ENCODE measurements at regions not wholly inside any gene's neighbourhood (a gene's known extent, or its start where the extent isn't known, plus 50 kb on each side); places are given as distances from the start of the nearest gene placed in this dataset.
"Not testable (repeated sequence)": the region's sequence is repeated elsewhere in the genome, so short reads cannot be mapped to it uniquely, and the experiment has no call there.

DNA sequence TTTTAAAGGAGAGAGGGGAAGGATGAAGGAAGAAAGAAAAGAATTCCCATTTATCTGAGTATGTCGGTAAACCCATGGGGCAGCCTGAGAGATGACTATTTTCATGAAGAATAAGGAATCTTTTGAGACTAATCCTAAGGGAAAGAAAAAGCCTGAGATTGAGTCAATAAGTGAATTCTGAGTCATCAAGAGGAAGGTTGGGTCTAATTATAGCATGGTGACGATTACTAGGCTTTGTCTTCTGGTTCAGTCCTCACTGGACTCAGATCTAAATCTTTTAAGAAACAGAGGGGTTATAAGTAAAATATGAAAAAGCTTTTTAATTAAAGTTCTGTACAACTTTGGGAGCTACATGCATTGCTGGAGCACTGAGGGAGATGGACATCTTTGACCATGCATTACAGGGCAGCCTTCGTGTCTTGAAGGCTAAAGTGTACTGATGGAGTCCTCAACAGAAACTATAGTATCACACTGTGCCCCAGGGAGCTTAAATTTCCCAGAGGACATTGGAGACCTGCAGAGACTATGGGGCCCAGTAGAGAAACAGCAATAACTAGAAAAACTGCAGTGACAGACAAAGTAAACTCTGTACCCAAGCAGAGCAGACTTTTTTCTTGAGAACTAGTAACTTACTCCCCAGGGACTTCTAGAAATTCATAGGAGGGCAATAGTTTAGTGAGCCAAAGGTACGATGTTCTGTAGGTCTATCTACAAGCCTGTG lies 260.9 kb downstream of the RAD51AP2 start:
- in situ Hi-C loops (cut with MboI; ENCODE audit: low sequenced_read_pairs), result no loop called here

DNA sequence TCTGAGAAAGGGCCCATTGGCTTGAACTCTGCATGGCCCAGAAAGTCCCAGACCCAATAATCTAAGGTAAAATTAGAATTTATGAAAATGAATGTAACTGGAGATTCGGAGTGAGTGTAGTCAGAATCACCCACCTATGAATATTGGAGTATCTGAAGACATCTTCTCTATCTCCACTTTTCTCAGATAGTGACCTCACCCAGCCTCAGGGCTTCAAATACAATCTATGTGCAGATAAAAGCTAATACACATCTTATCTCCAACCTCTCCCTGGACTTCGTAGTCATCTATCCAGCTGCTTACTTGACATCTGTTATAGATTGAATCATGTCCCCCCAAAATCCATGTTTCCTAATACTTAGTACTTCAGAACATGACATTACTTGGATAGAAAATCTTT lies 263.2 kb downstream of the RAD51AP2 start:
- in situ Hi-C loops (cut with MboI; ENCODE audit: low sequenced_read_pairs), result no loop called here

DNA sequence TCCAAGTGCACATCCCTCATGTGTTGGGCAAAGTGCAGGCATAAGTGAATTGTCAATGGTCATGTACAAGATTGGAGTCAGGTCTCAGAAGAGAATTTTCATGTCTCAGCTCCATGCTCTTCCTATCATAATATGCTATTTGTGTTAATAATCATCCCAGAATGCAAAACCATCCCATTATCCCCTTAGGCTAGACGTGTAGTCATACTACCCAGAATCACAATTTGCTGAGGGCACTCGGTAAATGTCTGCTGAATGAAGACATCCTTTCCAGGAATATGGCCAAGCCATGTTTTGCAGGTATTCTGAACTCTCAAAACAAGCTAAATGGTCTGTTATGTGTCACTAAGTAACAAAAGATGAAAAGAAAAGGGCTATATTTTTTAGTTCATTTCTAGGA lies 263.8 kb downstream of the RAD51AP2 start:
- in situ Hi-C loops (cut with MboI; ENCODE audit: low sequenced_read_pairs), result no loop called here

DNA sequence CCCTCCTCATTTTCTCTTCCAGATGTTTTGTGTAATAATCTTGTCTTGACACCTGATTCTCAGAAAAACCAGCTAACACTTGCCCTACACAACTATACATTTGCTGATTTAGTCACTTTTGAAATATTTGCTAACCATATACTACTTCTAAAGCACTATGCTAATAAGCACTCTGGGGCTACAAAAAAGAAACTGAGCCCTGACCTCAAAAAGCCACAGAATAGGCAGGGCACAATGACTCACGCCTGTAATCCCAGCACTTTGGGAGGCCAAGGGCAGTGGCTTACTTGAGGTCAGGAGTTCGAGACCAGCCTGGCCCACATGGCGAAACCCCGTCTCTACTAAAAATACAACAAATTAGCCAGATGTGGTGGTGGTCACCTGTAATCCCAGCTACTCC lies 266.0 kb downstream of the RAD51AP2 start:
- in situ Hi-C loops (cut with MboI; ENCODE audit: low sequenced_read_pairs), result no loop called here

DNA sequence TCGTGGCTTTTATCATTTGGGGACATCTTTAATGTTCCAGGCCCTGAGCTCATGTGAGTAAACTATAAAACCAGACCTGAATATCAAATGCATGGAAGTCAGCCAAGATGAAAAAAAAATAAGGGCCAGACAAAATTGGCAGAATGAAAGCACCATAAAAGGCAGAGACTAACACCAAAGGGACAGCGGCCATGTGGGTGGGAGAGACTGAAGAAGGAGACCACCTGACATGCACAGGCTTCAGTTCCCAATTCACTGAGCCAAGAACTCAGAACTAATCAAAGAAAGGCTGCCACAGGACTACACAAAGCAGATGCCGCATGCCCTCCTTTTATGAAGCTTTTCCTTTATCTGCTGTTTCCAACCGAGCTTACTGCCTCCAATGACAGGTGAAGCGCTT lies 267.1 kb downstream of the RAD51AP2 start:
- in situ Hi-C loops (cut with MboI; ENCODE audit: low sequenced_read_pairs), result no loop called here

DNA sequence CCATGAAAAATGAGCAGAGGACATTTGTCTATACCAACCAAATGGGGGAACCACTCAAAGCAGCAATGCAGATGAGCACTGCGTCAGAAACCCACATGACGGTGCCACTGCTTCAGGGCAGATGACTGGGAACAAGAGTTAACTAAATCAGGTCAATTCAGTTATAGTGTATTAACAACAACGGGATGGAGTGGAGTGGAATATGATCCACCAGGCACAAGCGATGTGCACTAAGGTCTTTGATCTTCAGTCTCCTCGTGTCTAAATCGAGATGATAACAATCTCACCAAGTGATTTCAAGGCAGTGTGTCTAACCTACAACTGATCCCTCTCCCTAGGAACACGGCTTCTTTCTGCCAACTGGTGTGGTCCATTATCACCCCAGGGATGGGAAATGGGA lies 269.0 kb downstream of the RAD51AP2 start:
- in situ Hi-C loops (cut with MboI; ENCODE audit: low sequenced_read_pairs), result no loop called here

DNA sequence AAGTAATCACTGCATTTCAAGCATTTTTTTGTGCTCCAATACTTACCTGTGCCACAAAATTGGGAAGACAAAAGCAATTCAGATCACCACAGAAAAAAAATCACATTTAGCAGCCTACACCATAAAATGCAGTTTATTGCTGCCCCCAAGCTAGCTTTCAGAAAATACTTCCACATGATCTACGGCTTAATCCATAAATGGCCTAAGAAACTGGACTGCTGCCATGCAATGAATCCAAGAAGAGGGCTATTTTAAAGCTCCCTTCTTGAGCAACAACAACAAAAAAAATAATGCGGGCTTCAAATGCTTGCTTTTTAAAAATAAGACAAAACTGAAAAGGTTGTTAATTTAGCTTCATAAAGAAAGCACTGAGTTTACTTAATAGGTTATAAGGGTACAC lies 272.3 kb downstream of the RAD51AP2 start:
- in situ Hi-C loops (cut with MboI; ENCODE audit: low sequenced_read_pairs), result no loop called here

DNA sequence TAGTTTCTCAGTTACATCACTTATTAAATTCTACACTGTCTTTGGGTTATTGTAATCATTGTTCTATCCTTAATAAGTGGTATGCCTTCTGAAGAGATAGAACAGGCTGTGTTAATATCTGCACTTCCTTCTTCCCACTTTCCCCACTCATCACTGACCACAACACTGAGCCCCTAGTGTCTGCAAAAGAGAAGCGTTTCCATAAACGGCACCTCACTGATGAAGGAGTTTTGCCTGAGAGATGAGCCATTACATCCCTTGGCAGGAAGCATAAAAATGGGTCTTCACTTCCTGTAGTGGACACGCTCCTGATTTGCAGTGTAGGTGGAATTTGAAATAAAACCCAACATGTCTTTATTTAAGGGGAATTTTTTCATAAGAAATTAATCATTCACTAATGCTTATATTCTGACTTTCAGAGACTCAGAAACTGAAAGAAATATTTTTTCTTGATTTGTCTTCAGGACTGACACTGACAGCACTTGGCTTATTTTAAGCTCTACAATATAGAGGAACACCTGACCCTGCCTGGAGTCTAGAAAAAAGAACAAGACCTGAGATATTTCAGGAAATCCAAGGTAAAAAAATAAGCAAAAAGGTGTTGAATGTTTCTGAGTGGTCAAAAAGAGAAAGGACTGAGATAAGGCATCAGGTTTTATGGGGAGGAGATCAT lies 275.3 kb downstream of the RAD51AP2 start:
- in situ Hi-C loops (cut with MboI; ENCODE audit: low sequenced_read_pairs), result no loop called here

DNA sequence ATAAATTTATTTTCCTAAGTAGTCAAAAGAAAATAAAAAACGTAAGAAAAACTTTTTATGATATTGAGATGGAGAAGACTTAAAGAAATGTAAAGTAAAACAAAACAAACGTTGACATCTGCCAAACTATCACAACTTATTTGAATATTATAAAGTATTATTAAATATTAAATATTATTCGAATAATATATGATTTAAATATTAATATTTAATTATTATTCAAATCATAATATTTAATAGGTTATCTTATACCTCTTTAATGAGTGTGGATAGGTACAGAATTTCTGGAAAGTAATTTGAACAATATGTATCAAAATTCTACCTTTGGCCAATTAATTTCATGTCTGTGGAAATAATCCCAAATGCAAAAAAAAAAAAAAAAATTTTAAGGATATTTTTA lies 278.7 kb downstream of the RAD51AP2 start:
- in situ Hi-C loops (cut with MboI; ENCODE audit: low sequenced_read_pairs), result no loop called here

DNA sequence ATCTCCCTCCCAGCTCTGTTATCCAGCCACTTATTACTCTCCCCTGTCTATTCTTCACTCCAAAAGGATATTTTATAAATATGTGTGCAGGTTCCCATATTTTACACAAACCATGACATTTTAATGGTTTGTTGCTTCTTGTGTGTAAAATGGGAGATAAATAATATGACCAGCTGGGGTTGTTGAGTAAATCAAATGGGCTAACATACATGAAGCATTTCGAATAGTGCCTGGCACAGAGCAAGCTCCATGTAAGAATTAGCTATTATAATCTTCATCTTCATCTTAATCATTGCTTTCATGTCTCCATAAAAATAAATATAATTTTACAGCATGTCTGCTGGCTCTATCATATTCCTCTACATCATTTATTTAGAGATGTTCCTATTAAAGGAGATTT lies 283.1 kb downstream of the RAD51AP2 start:
- in situ Hi-C loops (cut with MboI; ENCODE audit: low sequenced_read_pairs), result no loop called here

DNA sequence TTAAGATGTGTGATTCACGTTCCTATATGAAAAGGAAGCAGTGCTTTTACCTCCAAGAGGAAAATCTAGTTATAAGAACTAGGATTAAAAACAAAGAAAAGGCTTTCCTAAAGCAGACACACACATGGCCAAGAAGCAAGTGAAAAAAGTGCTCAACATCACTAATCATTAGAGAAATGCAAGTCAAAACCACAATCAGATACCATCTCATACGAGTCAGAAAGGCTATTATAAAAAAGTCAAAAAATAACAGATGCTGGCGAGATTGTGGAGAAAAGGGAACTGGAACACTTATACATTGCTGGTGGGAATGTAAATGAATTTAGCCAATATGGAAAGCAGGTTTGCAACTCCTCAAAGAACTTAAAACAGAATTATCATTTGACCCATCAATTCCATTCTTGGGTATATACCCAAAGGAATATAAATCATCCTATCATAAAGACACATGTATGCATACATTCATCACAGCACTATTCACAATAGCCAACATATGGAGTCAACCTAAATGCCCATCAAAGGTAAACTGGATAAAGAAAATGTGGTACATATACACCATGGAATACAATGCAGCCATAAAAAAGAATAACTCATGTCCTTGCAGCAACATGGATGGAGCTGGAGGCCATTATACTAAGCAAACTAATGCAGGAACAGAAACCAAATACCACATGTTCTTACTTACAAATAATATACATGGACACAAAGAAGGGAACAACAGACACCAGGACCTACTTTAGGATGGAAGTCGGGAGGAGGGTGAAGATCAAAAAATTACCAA lies 285.3 kb downstream of the RAD51AP2 start:
- in situ Hi-C loops (cut with MboI; ENCODE audit: low sequenced_read_pairs), result no loop called here

DNA sequence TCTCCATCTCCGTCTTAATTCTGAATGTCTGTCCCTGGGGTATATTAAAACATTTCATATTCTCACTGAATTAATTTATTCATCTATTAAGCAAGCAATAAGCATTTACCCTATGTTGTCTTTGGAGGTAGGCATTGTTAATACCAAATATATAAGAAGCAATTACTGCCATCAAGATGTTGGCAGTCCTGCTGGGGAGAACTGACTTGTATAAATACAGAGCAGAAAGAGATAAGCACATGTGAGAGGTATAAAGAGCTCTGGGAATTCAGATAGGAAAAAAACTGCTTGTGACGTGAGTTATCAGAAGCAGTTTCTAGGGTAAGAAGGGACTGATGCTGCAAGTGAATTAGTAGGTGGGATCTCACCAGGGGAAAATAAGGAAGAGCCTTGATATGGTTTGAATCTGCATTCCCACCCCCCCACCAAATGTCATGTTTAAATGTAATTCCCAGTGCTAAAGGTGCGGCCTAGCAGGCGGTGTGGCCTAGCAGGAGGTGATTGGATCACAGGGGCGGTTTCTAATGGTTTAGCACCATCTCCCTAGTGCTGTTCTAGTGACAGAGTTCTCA lies 286.8 kb downstream of the RAD51AP2 start:
- in situ Hi-C loops (cut with MboI; ENCODE audit: low sequenced_read_pairs), result no loop called here

DNA sequence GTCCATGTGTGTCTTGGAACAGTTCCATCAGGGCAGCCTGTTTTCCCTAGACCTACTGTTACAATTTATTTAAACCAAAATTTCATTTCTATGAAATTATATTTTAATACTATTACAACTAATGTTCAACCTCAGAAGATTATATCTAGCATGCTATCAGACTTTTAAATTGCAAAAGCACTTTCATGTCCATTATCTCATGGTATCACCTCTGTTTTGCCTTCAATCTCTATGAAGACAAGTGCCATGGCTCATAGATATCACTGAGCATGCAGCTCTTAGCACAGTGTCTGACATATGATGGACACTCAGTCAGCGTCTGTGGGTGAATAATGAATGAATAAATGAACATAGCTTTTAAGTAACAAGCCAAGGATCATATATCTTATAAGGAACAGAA lies 288.8 kb downstream of the RAD51AP2 start:
- in situ Hi-C loops (cut with MboI; ENCODE audit: low sequenced_read_pairs), result no loop called here

DNA sequence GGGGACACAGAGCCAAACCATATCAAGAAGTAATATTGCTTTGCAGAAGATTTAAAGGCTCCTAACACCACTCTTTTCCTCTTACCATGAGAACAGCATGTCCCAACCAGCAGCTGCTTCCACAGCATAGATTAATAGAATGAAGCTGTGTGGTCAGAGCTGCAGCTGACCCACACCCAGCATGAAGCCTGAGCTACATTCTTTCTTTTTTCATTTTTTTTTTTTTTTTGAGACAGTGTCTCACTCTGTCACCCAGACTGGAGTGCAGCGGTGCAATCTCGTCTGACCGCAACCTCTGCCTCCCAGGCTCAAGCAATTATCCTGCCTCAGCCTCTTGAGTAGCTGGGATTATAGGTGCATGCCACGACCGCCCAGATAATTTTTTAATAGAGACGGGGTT lies 289.8 kb downstream of the RAD51AP2 start:
- in situ Hi-C loops (cut with MboI; ENCODE audit: low sequenced_read_pairs), result no loop called here

DNA sequence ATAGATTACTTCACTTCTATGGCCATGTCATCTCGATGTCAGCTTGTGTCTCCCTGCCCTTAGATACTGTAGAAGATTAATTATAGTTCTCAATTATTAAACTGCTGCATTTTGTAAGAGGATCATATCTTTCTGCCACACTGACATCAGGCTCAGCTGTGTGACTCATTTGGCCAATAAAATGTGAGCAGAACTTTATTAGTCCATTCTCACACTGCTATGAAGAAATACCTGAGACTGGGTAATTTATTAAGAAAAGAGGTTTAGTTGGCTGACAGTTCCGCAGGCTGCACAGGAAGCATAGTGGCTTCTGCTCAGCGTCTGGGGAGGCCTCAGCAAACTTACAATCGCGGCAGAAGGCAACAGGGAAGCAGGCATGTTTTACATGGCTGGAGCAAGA lies 290.4 kb downstream of the RAD51AP2 start:
- in situ Hi-C loops (cut with MboI; ENCODE audit: low sequenced_read_pairs), result no loop called here

DNA sequence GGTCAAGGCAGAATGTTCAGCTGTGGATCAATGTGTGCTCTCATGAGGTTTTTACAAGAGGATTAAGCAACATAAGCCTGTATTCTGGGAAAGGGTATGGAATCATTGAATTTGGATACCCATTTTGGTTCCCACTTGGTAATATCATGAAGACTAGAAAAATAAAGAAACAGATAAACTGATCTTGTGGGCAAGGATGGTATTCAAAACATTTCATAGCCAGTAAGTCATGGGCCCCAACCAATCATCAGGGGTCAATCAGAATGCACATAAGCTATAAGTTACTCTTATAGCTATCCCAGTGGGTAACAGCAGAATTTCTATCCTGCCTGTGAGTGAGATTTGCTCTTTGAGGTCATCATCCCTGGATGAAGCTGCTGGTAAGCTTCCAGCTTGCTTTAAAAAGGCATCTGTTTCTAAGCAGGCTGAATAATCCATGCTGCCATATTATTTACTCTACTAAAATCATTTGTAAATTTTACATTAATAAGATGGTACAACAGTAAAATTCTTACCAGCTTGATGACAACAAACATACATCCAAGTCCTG lies 291.2 kb downstream of the RAD51AP2 start:
- in situ Hi-C loops (cut with MboI; ENCODE audit: low sequenced_read_pairs), result no loop called here

DNA sequence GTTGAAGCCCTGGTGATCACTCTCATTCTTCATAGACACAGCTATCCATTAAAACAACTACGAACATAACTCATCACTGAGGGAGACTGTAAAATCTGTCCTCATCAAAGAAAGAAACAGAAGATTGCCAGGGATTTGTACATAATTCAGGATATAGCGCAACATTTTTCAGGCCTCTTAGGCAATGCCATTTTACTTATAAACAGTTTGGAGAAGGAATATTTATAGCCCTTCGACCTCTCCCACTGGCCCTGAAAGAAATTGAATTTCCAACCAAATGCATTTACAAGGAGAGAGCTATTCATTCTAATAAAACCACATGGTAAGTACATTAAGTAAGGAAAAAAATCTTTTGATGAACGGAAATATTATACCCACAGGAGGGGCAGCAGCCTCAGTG lies 295.0 kb downstream of the RAD51AP2 start:
- in situ Hi-C loops (cut with MboI; ENCODE audit: low sequenced_read_pairs), result no loop called here

DNA sequence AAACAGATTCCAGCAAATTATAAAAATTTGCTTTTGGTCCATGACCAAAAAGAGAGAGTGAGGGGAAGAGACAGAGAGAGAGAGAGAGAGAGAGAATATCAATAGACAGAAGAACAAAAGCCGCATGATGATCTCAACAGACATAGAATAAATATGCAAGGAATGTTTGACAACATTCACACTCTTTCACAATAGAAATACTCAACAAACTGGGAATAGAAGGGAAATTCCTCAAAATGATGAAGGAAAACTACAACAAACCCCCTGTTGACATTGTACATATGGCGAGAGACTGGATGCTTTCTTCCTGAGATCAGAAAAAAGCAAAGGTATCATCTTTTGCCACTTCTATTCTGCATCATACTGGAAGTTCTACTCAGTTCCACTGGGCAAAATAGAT lies 309.7 kb downstream of the RAD51AP2 start:
- in situ Hi-C loops (cut with MboI; ENCODE audit: low sequenced_read_pairs), result no loop called here

DNA sequence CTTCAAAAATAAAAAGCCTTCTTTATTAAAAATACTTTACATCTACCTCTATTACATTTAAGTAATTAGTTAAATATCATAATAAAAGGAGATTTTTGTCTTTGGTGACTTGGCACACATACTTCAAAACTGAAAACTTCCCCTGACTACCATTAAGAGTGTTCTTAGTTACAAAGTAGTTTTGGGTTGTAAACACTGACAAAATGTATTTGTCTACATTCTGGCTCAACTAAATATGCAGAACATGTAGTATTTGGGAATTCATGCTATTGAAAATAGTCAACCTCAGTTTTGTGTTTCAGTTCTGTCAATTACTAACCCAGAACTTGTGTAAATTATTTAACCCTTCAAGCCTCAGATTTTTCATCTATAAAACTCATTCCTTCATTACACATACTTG lies 311.5 kb downstream of the RAD51AP2 start:
- in situ Hi-C loops (cut with MboI; ENCODE audit: low sequenced_read_pairs), result no loop called here

DNA sequence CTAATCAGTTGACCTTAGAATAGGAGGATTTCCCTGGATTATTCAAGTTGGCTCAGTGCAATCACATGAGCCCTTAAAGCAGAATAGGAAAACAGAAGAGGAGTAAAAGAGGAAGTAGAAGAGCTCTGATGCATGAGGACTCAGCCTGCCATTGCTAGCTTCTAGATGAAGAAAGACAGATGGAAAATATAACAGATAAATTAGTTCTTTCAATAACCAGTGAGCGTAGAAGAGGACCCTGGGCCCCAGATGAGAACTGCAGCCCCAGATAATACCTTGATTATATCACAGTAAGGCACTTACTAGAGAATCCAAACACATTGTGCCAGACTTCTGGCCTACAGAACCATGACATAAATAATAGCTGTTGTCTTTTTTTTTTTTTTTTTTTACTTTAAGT lies 314.0 kb downstream of the RAD51AP2 start:
- in situ Hi-C loops (cut with MboI; ENCODE audit: low sequenced_read_pairs), result not testable (repeated sequence)

DNA sequence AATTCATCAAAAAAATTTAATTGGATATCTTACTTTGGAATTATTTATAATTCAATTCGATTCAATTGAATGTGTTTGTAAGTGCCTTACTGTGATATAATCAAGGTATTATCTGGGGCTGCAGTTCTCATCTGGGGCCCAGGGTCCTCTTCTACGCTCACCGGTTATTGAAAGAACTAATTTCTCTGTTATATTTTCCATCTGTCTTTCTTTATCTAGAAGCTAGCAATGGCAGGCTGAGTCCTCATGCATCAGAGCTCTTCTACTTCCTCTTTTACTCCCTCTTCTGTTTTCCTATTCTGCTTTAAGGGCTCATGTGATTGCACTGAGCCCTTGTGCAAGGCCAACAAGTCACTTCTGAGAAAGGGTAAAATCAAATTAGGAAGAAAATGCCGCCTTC lies 315.6 kb downstream of the RAD51AP2 start:
- in situ Hi-C loops (cut with MboI; ENCODE audit: low sequenced_read_pairs), result not testable (repeated sequence)
